ENCODE measurements at regions not wholly inside any gene's neighbourhood (a gene's known extent, or its start where the extent isn't known, plus 50 kb on each side); places are given as distances from the start of the nearest gene placed in this dataset.
"Not testable (repeated sequence)": the region's sequence is repeated elsewhere in the genome, so short reads cannot be mapped to it uniquely, and the experiment has no call there.

GRCh38 chr4:134753390-134753789 lies 551.8 kb upstream of the PABPC4L start:
- H3K9me3 Mint-ChIP-seq, result peaks cover 4% of the 10 kb centered on the region
- H3K27ac Mint-ChIP-seq, result no peak overlapping the region
- H3K27me3 Mint-ChIP-seq, result no peaks in the 10 kb centered on the region
- intact Hi-C loops (cut with micrococcal nuclease), result no loop called here
- ChIA-PET POLR2A (no interaction called here), CTCF (no interaction called here)
- no peaks in the 10 kb centered on the region for H3K4me1 Mint-ChIP-seq (ENCODE audit: low read depth)
- H3K36me3 Mint-ChIP-seq, result no peaks in the 10 kb centered on the region
- no peak for DNase-seq
- H3K4me3 Mint-ChIP-seq, result no peak overlapping the region

- POLR2A ChIA-PET, result no interaction called here
- DNase-seq, result no peak
- Mint-ChIP-seq H3K36me3 (no peaks in the 10 kb centered on the region), H3K27ac (no peak overlapping the region), H3K4me3 (no peak overlapping the region), H3K9me3 (peaks cover 29% of the 10 kb centered on the region), H3K27me3 (no peaks in the 10 kb centered on the region), H3K4me1 (ENCODE audit: low read depth) (no peaks in the 10 kb centered on the region)
- intact Hi-C loops (cut with micrococcal nuclease), result no loop called here
- CTCF ChIA-PET, result no interaction called here
These were observed 545.7 kb upstream of the PABPC4L start for GRCh38 chr4:134747108-134747805.

- POLR2A ChIA-PET, result no interaction called here
- Mint-ChIP-seq H3K27ac (no peak overlapping the region), H3K27me3 (no peaks in the 10 kb centered on the region)
These were observed 538.7 kb upstream of the PABPC4L start for GRCh38 chr4:134740290-134740689.

DNA sequence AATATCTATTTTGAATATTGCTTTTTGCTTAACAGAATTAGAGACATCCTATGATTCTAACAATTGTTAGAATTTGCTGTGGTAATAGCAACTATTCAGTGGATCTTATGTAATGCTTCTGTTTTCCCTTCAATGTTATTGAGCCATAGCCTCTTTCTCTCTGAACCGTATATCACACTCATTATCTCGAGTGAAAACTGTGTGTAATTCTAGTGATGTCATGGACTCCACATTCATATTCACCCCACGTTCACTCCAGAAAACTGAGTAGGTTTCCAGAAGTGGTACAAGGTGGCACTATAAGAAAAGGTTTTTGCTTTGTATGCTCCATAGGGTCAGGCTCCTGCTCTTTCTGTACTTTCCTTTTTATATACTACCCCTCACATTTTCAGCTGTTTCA lies 534.3 kb upstream of the PABPC4L start:
- H3K27me3 Mint-ChIP-seq, result no peaks in the 10 kb centered on the region
- DNase-seq, result no peak
- no peak overlapping the region for H3K4me3 Mint-ChIP-seq
- CTCF ChIA-PET, result no interaction called here
- POLR2A ChIA-PET, result no interaction called here
- intact Hi-C loops (cut with micrococcal nuclease), result no loop called here
- no peak overlapping the region for H3K27ac Mint-ChIP-seq
- no peaks in the 10 kb centered on the region for H3K4me1 Mint-ChIP-seq (ENCODE audit: low read depth)
- H3K36me3 Mint-ChIP-seq, result no peaks in the 10 kb centered on the region
- H3K9me3 Mint-ChIP-seq, result peaks cover 24% of the 10 kb centered on the region

More at GRCh38 chr4:134740290-134740689, 538.7 kb upstream of the PABPC4L start:
- DNase-seq, result no peak
- Mint-ChIP-seq H3K4me1 (ENCODE audit: low read depth) (no peaks in the 10 kb centered on the region), H3K9me3 (peaks cover 30% of the 10 kb centered on the region), H3K4me3 (no peak overlapping the region), H3K36me3 (no peaks in the 10 kb centered on the region)
- CTCF ChIA-PET, result no interaction called here
- intact Hi-C loops (cut with micrococcal nuclease), result no loop called here

DNA sequence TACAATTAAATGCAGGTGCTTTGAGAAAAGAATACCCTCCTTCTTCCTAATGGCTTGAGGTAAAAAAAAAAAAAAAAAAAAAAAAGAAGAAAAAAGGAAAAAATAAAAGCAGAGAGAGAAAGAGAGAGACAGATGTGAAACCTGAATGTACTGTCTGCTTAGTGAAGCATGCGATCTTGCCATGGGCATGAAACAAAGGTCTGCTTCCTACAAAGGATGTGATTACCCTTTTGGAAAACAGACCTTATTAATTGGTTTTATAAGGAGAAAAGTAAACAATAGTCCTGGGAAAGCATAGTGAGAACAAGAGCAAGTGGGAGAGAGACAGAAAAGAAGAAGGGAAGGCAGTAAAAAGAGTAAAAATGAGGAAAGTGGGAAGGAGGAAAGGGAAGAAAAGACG lies 526.1 kb upstream of the PABPC4L start:
- no peaks in the 10 kb centered on the region for H3K27me3 Mint-ChIP-seq
- DNase-seq, result no peak
- CTCF ChIA-PET, result no interaction called here

DNA sequence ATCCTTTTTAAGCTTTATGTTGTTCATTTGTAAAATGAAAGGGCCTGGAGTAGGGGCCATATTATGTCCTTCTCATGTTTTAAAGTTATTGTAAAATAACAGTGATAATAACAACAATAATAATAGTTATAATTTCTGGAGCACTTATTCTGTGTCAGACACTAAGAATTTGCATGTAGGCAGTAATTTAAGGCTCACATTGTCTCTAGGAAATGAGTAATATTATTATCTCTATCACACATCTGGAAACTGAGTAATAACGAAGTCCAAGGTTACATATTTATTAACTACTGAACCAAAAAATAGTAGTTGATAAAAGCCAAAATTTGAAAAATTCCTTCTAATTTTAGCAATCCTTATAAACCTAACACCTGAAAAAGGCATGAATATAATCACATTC lies 520.7 kb upstream of the PABPC4L start:
- no peaks in the 10 kb centered on the region for H3K4me1 Mint-ChIP-seq (ENCODE audit: low read depth)
- H3K27ac Mint-ChIP-seq, result no peak overlapping the region
- H3K4me3 Mint-ChIP-seq, result no peak overlapping the region
- H3K9me3 Mint-ChIP-seq, result peaks cover 4% of the 10 kb centered on the region
- H3K27me3 Mint-ChIP-seq, result no peaks in the 10 kb centered on the region
- DNase-seq, result no peak
- no peaks in the 10 kb centered on the region for H3K36me3 Mint-ChIP-seq
- intact Hi-C loops (cut with micrococcal nuclease), result no loop called here
- CTCF ChIA-PET, result no interaction called here
- POLR2A ChIA-PET, result no interaction called here

More for the DNA sequence above, 526.1 kb upstream of the PABPC4L start:
- no peaks in the 10 kb centered on the region for H3K4me1 Mint-ChIP-seq (ENCODE audit: low read depth)
- H3K9me3 Mint-ChIP-seq, result peaks cover 12% of the 10 kb centered on the region
- no peak overlapping the region for H3K27ac Mint-ChIP-seq
- intact Hi-C loops (cut with micrococcal nuclease), result no loop called here
- POLR2A ChIA-PET, result no interaction called here
- no peak overlapping the region for H3K4me3 Mint-ChIP-seq
- H3K36me3 Mint-ChIP-seq, result no peaks in the 10 kb centered on the region

GRCh38 chr4:134720030-134720429 lies 518.4 kb upstream of the PABPC4L start:
- Mint-ChIP-seq H3K4me3 (no peak overlapping the region), H3K36me3 (no peaks in the 10 kb centered on the region), H3K27me3 (no peaks in the 10 kb centered on the region), H3K4me1 (ENCODE audit: low read depth) (no peaks in the 10 kb centered on the region), H3K9me3 (peaks cover 15% of the 10 kb centered on the region), H3K27ac (no peak overlapping the region)
- ChIA-PET CTCF (no interaction called here), POLR2A (no interaction called here)
- no peak for DNase-seq
- intact Hi-C loops (cut with micrococcal nuclease), result no loop called here

DNA sequence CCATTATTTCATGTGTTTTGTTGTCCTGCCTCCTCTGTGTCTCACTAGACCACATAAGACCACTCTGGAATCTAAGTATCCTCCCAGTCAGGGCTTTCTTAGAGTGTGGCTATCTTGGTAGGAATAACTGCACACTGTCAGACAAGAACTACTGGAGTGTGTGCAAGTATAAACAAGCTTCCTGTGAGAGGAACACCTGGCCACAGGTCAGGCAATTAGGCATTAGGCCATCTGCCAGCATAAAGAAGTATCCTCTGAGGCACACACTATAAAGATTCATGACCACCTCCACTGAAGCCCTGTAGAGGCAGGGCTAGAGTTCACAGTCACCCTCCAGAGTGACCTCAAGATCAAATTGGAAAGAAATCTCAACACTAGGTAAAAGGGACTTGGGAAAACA lies 507.0 kb upstream of the PABPC4L start:
- H3K36me3 Mint-ChIP-seq, result no peaks in the 10 kb centered on the region
- H3K9me3 Mint-ChIP-seq, result peaks cover 8% of the 10 kb centered on the region
- no peak overlapping the region for H3K27ac Mint-ChIP-seq
- H3K27me3 Mint-ChIP-seq, result no peaks in the 10 kb centered on the region
- no peak overlapping the region for H3K4me3 Mint-ChIP-seq
- H3K4me1 Mint-ChIP-seq (ENCODE audit: low read depth), result no peaks in the 10 kb centered on the region
- DNase-seq, result no peak
- CTCF ChIA-PET, result no interaction called here
- intact Hi-C loops (cut with micrococcal nuclease), result no loop called here
- POLR2A ChIA-PET, result no interaction called here

GRCh38 chr4:134708026-134708425 lies 506.4 kb upstream of the PABPC4L start:
- Mint-ChIP-seq H3K36me3 (no peaks in the 10 kb centered on the region), H3K27me3 (no peaks in the 10 kb centered on the region), H3K9me3 (peaks cover 8% of the 10 kb centered on the region), H3K4me3 (no peak overlapping the region), H3K4me1 (ENCODE audit: low read depth) (no peaks in the 10 kb centered on the region), H3K27ac (no peak overlapping the region)
- intact Hi-C loops (cut with micrococcal nuclease), result no loop called here
- CTCF ChIA-PET, result no interaction called here
- DNase-seq, result no peak
- POLR2A ChIA-PET, result no interaction called here

DNA sequence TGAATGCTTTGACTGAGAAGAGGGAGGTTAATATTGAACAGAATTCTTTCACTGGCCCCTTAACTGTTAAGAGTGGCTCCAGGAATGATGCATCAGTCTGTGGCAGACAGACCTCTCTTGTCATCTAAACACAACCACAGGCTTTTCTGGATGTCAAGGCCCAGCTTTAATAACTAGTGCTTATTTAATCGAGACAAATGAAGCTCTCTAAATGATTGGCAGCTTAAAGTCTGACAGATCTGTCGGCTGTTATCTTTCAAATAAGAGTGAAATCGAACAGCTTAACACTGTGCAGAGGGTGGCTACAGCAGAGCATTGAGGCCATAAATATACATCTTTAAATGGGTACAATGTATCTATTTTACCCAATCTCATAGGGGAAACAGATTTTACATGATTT lies 500.8 kb upstream of the PABPC4L start:
- Mint-ChIP-seq H3K4me1 (ENCODE audit: low read depth) (no peaks in the 10 kb centered on the region), H3K27ac (no peak overlapping the region), H3K9me3 (peaks cover 16% of the 10 kb centered on the region), H3K36me3 (no peaks in the 10 kb centered on the region), H3K27me3 (no peaks in the 10 kb centered on the region), H3K4me3 (no peak overlapping the region)
- CTCF ChIA-PET, result no interaction called here
- DNase-seq, result no peak
- intact Hi-C loops (cut with micrococcal nuclease), result no loop called here
- POLR2A ChIA-PET, result no interaction called here

DNA sequence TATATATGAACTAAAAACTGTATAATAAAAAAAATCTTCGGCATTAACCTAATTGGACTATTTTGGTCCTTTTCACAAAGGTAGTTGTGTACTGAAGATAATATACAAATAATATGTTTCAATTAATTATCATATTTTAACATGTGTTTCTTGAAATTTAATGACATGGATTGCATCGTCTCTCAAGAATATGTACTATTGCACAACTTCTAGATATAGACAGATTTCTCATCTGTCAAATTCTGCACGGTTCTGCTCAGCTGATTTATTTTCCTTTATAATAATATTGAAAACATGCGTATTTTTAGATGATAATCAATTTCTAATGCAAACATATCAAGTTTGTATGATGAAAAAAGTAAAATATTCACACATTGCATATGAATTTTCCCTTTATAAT lies 498.7 kb upstream of the PABPC4L start:
- intact Hi-C loops (cut with micrococcal nuclease), result no loop called here
- ChIA-PET CTCF (no interaction called here), POLR2A (no interaction called here)
- H3K36me3 Mint-ChIP-seq, result no peaks in the 10 kb centered on the region
- no peak for DNase-seq
- H3K4me1 Mint-ChIP-seq (ENCODE audit: low read depth), result no peaks in the 10 kb centered on the region
- H3K4me3 Mint-ChIP-seq, result no peak overlapping the region
- no peak overlapping the region for H3K27ac Mint-ChIP-seq
- H3K9me3 Mint-ChIP-seq, result peaks cover 15% of the 10 kb centered on the region
- no peaks in the 10 kb centered on the region for H3K27me3 Mint-ChIP-seq

GRCh38 chr4:134698831-134699230 lies 497.2 kb upstream of the PABPC4L start:
- H3K27ac Mint-ChIP-seq; H3K27me3 Mint-ChIP-seq; CTCF ChIA-PET; H3K4me1 Mint-ChIP-seq (ENCODE audit: low read depth); POLR2A ChIA-PET; H3K4me3 Mint-ChIP-seq; DNase-seq; H3K36me3 Mint-ChIP-seq; intact Hi-C loops (cut with micrococcal nuclease): not testable (repeated sequence)
- H3K9me3 Mint-ChIP-seq, result peaks cover 15% of the 10 kb centered on the region

GRCh38 chr4:134695433-134695832 lies 493.8 kb upstream of the PABPC4L start:
- Mint-ChIP-seq H3K9me3 (peaks cover 13% of the 10 kb centered on the region), H3K36me3 (no peaks in the 10 kb centered on the region), H3K4me1 (ENCODE audit: low read depth) (no peaks in the 10 kb centered on the region), H3K4me3 (no peak overlapping the region), H3K27me3 (no peaks in the 10 kb centered on the region), H3K27ac (no peak overlapping the region)
- intact Hi-C loops (cut with micrococcal nuclease), result no loop called here
- ChIA-PET CTCF (no interaction called here), POLR2A (no interaction called here)
- DNase-seq, result no peak

- ChIA-PET CTCF (no interaction called here), POLR2A (no interaction called here)
- intact Hi-C loops (cut with micrococcal nuclease), result no loop called here
- Mint-ChIP-seq H3K36me3 (no peaks in the 10 kb centered on the region), H3K27me3 (no peaks in the 10 kb centered on the region), H3K27ac (no peak overlapping the region), H3K9me3 (no peaks in the 10 kb centered on the region), H3K4me1 (ENCODE audit: low read depth) (no peaks in the 10 kb centered on the region), H3K4me3 (no peak overlapping the region)
- no peak for DNase-seq
These were observed 490.3 kb upstream of the PABPC4L start for GRCh38 chr4:134691915-134692314.
